ENCODE measurements at regions not wholly inside any gene's neighbourhood (a gene's known extent, or its start where the extent isn't known, plus 50 kb on each side); places are given as distances from the start of the nearest gene placed in this dataset.

- no peaks in the 10 kb centered on the region for H3K36me3 Mint-ChIP-seq
- DNase-seq (ENCODE audit: extremely low spot score, unreplicated experiment), result no peak
- no peak overlapping the region for H3K27ac Mint-ChIP-seq
Measured at GRCh38 chr5:115375893-115376292, 79.4 kb upstream of the CCDC112 start.

GRCh38 chr5:115374057-115374775, 77.8 kb upstream of the CCDC112 start:
- no peak for TF ChIP-seq CTCF (conservative IDR thresholded peaks at IDR 0.05)
- no peaks in the 10 kb centered on the region for H3K36me3 Mint-ChIP-seq
- no peaks in the 10 kb centered on the region for H3K4me1 Mint-ChIP-seq (ENCODE audit: unreplicated experiment)
- H3K9me3 Mint-ChIP-seq, result no peaks in the 10 kb centered on the region
- no peak for DNase-seq (ENCODE audit: extremely low spot score, unreplicated experiment)
- H3K4me3 Mint-ChIP-seq, result no peak overlapping the region
- no peaks in the 10 kb centered on the region for H3K27me3 Mint-ChIP-seq
- H3K27ac Mint-ChIP-seq, result no peak overlapping the region

More at GRCh38 chr5:115375893-115376292, 79.4 kb upstream of the CCDC112 start:
- no peaks in the 10 kb centered on the region for H3K4me1 Mint-ChIP-seq (ENCODE audit: unreplicated experiment)
- no peak overlapping the region for H3K4me3 Mint-ChIP-seq
- H3K27me3 Mint-ChIP-seq, result no peaks in the 10 kb centered on the region
- TF ChIP-seq CTCF (conservative IDR thresholded peaks at IDR 0.05), result no peak
- H3K9me3 Mint-ChIP-seq, result no peaks in the 10 kb centered on the region

GRCh38 chr5:115372146-115372545, 75.7 kb upstream of the CCDC112 start:
- Mint-ChIP-seq H3K27ac (no peak overlapping the region), H3K9me3 (no peaks in the 10 kb centered on the region), H3K4me1 (ENCODE audit: unreplicated experiment) (no peaks in the 10 kb centered on the region), H3K27me3 (no peaks in the 10 kb centered on the region), H3K4me3 (no peak overlapping the region), H3K36me3 (no peaks in the 10 kb centered on the region)
- DNase-seq (ENCODE audit: extremely low spot score, unreplicated experiment), result no peak
- TF ChIP-seq CTCF (conservative IDR thresholded peaks at IDR 0.05), result no peak

- H3K9me3 Mint-ChIP-seq, result no peaks in the 10 kb centered on the region
- TF ChIP-seq CTCF (conservative IDR thresholded peaks at IDR 0.05), result no peak
- DNase-seq (ENCODE audit: extremely low spot score, unreplicated experiment), result no peak
- no peaks in the 10 kb centered on the region for H3K36me3 Mint-ChIP-seq
- no peak overlapping the region for H3K27ac Mint-ChIP-seq
- H3K27me3 Mint-ChIP-seq, result no peaks in the 10 kb centered on the region
- no peaks in the 10 kb centered on the region for H3K4me1 Mint-ChIP-seq (ENCODE audit: unreplicated experiment)
- H3K4me3 Mint-ChIP-seq, result no peak overlapping the region
Measured at GRCh38 chr5:115369430-115370144, 73.1 kb upstream of the CCDC112 start.

GRCh38 chr5:115366223-115366622, 69.8 kb upstream of the CCDC112 start:
- no peak overlapping the region for H3K4me3 Mint-ChIP-seq
- peaks cover 6% of the 10 kb centered on the region for H3K9me3 Mint-ChIP-seq
- DNase-seq (ENCODE audit: extremely low spot score, unreplicated experiment), result no peak
- H3K27ac Mint-ChIP-seq, result no peak overlapping the region
- no peak for TF ChIP-seq CTCF (conservative IDR thresholded peaks at IDR 0.05)
- H3K27me3 Mint-ChIP-seq, result no peaks in the 10 kb centered on the region
- H3K4me1 Mint-ChIP-seq (ENCODE audit: unreplicated experiment), result no peaks in the 10 kb centered on the region
- no peaks in the 10 kb centered on the region for H3K36me3 Mint-ChIP-seq

Data from type B pancreatic cell (in vitro differentiated cells).